PC-9 (cell line): ENCODE measurements at regions not wholly inside any gene's neighbourhood (a gene's known extent, or its start where the extent isn't known, plus 50 kb on each side); places are given as distances from the start of the nearest gene placed in this dataset.

Experiments used
- BruUV-seq: library from RNA; stranded (reverse); fragments of 400-500 nt; replicated peaks from 2 replicates; lab custom pipeline; 2021; lab: Mats Ljungman, UMichigan
- CTCF ChIA-PET: fragments of 300-600 bp; sonication (Branson Sonifier 250); formaldehyde crosslinking; loops from one replicate; lab custom pipeline; 2022; ENCODE audit warnings: antibody characterized with exemption; lab: Charles Lee
- POLR2A ChIA-PET: fragments of 300-600 bp; sonication (Branson Sonifier 250); formaldehyde crosslinking; loops from one replicate; lab custom pipeline; 2022; ENCODE audit warnings: antibody characterized with exemption; ENCODE audit not compliant: unreplicated experiment; lab: Charles Lee
- DNase-seq, 2 experiments: peaks; one replicate each; pipeline versions ENCODE4 v3.0.0 to v3.0.0-alpha.2; 2015 to 2022; ENCODE audit warnings: mixed read lengths in 1 of 2
- H2AFZ ChIP-seq: fragments of 200-600 bp; sonication (generic); 2 replicates; pipeline ENCODE4 v1.8.1; 2017; ENCODE audit warnings: antibody characterized with exemption
- H3F3A ChIP-seq: fragments of 200-600 bp; sonication (generic); 2 replicates; pipeline ENCODE4 v1.8.1; 2017; ENCODE audit warnings: antibody characterized with exemption, mild to moderate bottlenecking, low read depth; ENCODE audit not compliant: insufficient read depth
- H3K27ac ChIP-seq: fragments of 200-600 bp; sonication (generic); 2 replicates; pipeline ENCODE4 v1.6.1; 2016; ENCODE audit warnings: mixed run types
- H3K27me3 ChIP-seq: fragments of 200-600 bp; sonication (generic); 2 replicates; pipeline ENCODE4 v1.6.1; 2016; ENCODE audit warnings: low read depth, mixed run types; ENCODE audit not compliant: insufficient read depth
- H3K36me3 ChIP-seq: fragments of 200-600 bp; sonication (generic); 2 replicates; pipeline ENCODE4 v1.6.1; 2016; ENCODE audit warnings: low read depth, mixed run types
- H3K4me1 ChIP-seq: fragments of 200-600 bp; sonication (generic); replicated peaks from 2 replicates; pipeline ENCODE4 v1.6.1; 2016; ENCODE audit warnings: mixed run types; ENCODE audit not compliant: insufficient read depth
- H3K4me2 ChIP-seq: fragments of 200-600 bp; sonication (generic); 2 replicates; pipeline ENCODE4 v1.6.1; 2017; ENCODE audit warnings: mixed run types
- H3K4me3 ChIP-seq: fragments of 200-600 bp; sonication (generic); 2 replicates; pipeline ENCODE4 v1.6.1; 2016; ENCODE audit warnings: mixed run types
- H3K79me2 ChIP-seq: fragments of 200-600 bp; sonication (generic); 2 replicates; pipeline ENCODE4 v1.6.1; 2017; ENCODE audit warnings: low read depth, mixed run types
- H3K9me2 ChIP-seq: fragments of 200-600 bp; sonication (generic); 2 replicates; pipeline ENCODE4 v1.8.1; 2017; ENCODE audit warnings: mild to moderate bottlenecking; ENCODE audit not compliant: insufficient read depth
- H3K9me3 ChIP-seq: fragments of 200-600 bp; sonication (generic); 2 replicates; pipeline ENCODE4 v1.8.1; 2016; ENCODE audit warnings: low read depth; ENCODE audit not compliant: insufficient read depth
- H4K20me1 ChIP-seq: fragments of 200-600 bp; sonication (generic); 2 replicates; pipeline ENCODE4 v1.8.1; 2017; ENCODE audit not compliant: insufficient read depth
- CTCF ChIP-seq: fragments of 200-600 bp; sonication (generic); conservative IDR thresholded peaks from 2 replicates; pipeline ENCODE4 v1.6.1; 2017; ENCODE audit warnings: mixed run types, antibody characterized with exemption, mild to moderate bottlenecking, moderate library complexity
- EZH2 ChIP-seq: fragments of 200-600 bp; sonication (generic); IDR thresholded peaks from 2 replicates; pipeline ENCODE4 v1.8.0; 2017; ENCODE audit warnings: antibody characterized with exemption, low read depth
- intact Hi-C: fragments of 100-400 bp; cut with micrococcal nuclease; formaldehyde crosslinking; loops from one replicate; pipeline ENCODE4 v1.10.0; 2022; ENCODE audit not compliant: unreplicated experiment

DNA sequence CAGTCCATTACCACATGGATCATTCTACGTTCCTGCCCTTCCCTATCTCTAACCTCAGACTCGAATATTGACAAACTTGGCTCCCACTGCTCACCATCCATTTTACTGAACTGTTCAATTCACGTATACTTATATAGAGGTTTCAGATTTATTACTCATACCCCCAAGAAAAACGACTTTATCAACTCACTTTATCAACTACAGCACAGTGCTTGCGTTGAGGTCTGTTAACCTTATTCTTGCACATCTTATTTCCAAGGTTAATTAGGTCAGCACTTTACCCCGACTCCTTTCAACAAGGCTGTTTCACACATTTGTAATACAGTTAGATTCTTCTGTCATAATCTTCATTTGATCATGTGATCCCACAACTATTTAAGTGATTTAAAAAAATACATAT is 162.3 kb upstream of the AHR start:
- no peaks in the 10 kb centered on the region; the same call in 1 of the 2 replicates for H3K9me3 ChIP-seq
- H3K4me3 ChIP-seq = no peak overlapping the region
- no peak overlapping the region for H3K27ac ChIP-seq
- intact Hi-C loops = no loop called here
- ChIA-PET CTCF (no interaction called here), POLR2A (no interaction called here)
- no peak for DNase-seq
- no peaks in the 10 kb centered on the region for H3K36me3 ChIP-seq
- H3K79me2 ChIP-seq = no peaks in the 10 kb centered on the region
- no peaks in the 10 kb centered on the region for H3K27me3 ChIP-seq
- H3K4me2 ChIP-seq = no peak overlapping the region
- no peak for TF ChIP-seq EZH2
- no peak for TF ChIP-seq CTCF
- H4K20me1 ChIP-seq = no peaks in the 10 kb centered on the region
- H2AFZ ChIP-seq = no peak overlapping the region
- no TSS peak for BruUV-seq
- peaks cover 4% of the 10 kb centered on the region; the same call in 1 of the 2 replicates for H3F3A ChIP-seq
- H3K4me1 ChIP-seq = peaks cover 12% of the 10 kb centered on the region
- peaks cover 10% of the 10 kb centered on the region for H3K9me2 ChIP-seq

DNA sequence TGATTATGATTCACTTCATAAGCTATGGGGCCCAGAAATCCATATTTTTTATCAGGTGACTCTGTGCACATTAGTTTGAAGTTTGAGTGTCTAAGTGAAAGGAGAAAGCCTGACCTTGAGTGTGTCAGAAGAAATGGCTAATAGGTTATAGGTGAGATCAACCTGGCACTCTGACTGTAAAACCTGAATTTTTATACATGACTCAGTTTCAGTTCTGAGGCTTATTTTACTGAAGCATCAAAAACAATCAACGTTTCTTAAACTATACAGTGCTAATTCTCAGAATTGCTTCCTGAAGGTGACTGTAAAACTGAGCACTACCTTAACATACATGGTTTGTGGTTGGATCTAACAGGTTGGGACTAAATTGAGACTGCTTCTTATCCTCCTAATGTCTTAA is 159.4 kb upstream of the AHR start:
- CTCF ChIA-PET = no interaction called here
- H3K79me2 ChIP-seq = no peaks in the 10 kb centered on the region
- no peak overlapping the region for H3K4me3 ChIP-seq
- peaks cover 15% of the 10 kb centered on the region; the same call in 1 of the 2 replicates for H3K4me1 ChIP-seq
- no peaks in the 10 kb centered on the region for H4K20me1 ChIP-seq
- TF ChIP-seq CTCF = no peak
- no peak for TF ChIP-seq EZH2
- no TSS peak for BruUV-seq
- H3K27ac ChIP-seq = no peak overlapping the region
- H2AFZ ChIP-seq = peak overlapping the region; percentile 50; the same call in 1 of the 2 replicates
- H3K9me3 ChIP-seq = no peaks in the 10 kb centered on the region
- POLR2A ChIA-PET = no interaction called here
- H3K27me3 ChIP-seq = no peaks in the 10 kb centered on the region
- no peaks in the 10 kb centered on the region for H3F3A ChIP-seq
- intact Hi-C loops = no loop called here
- H3K9me2 ChIP-seq = peaks cover 4% of the 10 kb centered on the region; the same call in 1 of the 2 replicates
- H3K36me3 ChIP-seq = no peaks in the 10 kb centered on the region
- no peak overlapping the region for H3K4me2 ChIP-seq
- DNase-seq = peak in 1 of 2 experiments; percentile 34

DNA sequence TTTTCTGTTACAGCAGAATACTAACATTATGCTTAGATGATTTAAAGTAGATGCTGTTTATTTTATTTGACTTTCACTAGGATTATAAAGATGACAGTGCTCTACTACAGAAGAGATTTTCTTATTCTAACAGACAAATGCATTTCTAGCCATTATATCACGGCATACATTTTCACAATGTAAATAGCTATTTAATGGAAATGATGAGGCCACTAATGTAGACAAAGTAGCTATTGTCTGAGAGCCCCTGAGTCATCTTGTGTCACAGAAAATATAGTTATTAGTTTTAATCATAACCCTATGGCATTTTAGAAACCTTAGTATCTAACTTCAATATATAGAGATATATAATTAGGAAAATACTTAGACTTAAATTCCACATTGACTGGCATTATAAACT is 158.0 kb upstream of the AHR start:
- Histone ChIP-seq H3K9me3 (no peaks in the 10 kb centered on the region), H3K4me3 (no peak overlapping the region), H3K27ac (no peak overlapping the region; the same call in 1 of the 2 replicates), H3K9me2 (peaks cover 4% of the 10 kb centered on the region; the same call in 1 of the 2 replicates), H3F3A (no peaks in the 10 kb centered on the region), H3K4me1 (peaks cover 15% of the 10 kb centered on the region; the same call in 1 of the 2 replicates), H3K27me3 (no peaks in the 10 kb centered on the region), H3K36me3 (no peaks in the 10 kb centered on the region), H4K20me1 (no peaks in the 10 kb centered on the region), H3K4me2 (no peak overlapping the region), H2AFZ (no peak overlapping the region), H3K79me2 (no peaks in the 10 kb centered on the region)
- intact Hi-C loops = loop anchor here (5.0 kb wide), 1 partner anchor 232 kb away; no protein-coding TSS in a partner anchor
- ChIA-PET POLR2A (interaction anchor here (0.5 kb wide), 1 partner anchor 55 kb away, joined by 5 read pairs; no protein-coding TSS in a partner anchor), CTCF (interaction anchor here (1.4 kb wide), 1 partner anchor 10 kb away, joined by 5 read pairs; no protein-coding TSS in a partner anchor)
- no peak for TF ChIP-seq EZH2
- no peak for TF ChIP-seq CTCF
- DNase-seq = peak in 1 of 2 experiments; percentile 38
- BruUV-seq = no TSS peak
